Mucosa of gallbladder (tissue), 1 donor: ENCODE measurements at regions not wholly inside any gene's neighbourhood (a gene's known extent, or its start where the extent isn't known, plus 50 kb on each side); places are given as distances from the start of the nearest gene placed in this dataset.
A peak's percentile ranks its signal among the peaks of the same experiment; 100 is the strongest.

Experiments
- DNase-seq: peaks from one replicate; pipeline ENCODE4 v3.0.0-alpha.2; 2020; ENCODE audit warnings: low spot score
- donor health status: DM: no; HTN: no; CAD: no.

GRCh38 chr6:163992701-163993100 is 578.2 kb downstream of the QKI start:
- DNase-seq = no peak

GRCh38 chr6:163992056-163992455 is 577.5 kb downstream of the QKI start:
- no peak for DNase-seq

GRCh38 chr6:163991321-163991720 is 576.8 kb downstream of the QKI start:
- DNase-seq = no peak

GRCh38 chr6:163986313-163986712 is 571.8 kb downstream of the QKI start:
- DNase-seq = no peak

- no peak for DNase-seq
Observed at GRCh38 chr6:163985710-163986109, 571.2 kb downstream of the QKI start.

- DNase-seq = no peak
Observed at GRCh38 chr6:163985040-163985439, 570.5 kb downstream of the QKI start.

- no peak for DNase-seq
Observed at GRCh38 chr6:163984124-163984936, 569.8 kb downstream of the QKI start.

GRCh38 chr6:163983679-163984078 is 569.2 kb downstream of the QKI start:
- DNase-seq = peak; percentile 20

- no peak for DNase-seq
Observed at GRCh38 chr6:163974322-163974721, 559.8 kb downstream of the QKI start.

GRCh38 chr6:163971841-163972838 is 557.6 kb downstream of the QKI start:
- no peak for DNase-seq

- no peak for DNase-seq
Observed at GRCh38 chr6:163970846-163971564, 556.5 kb downstream of the QKI start.

- no peak for DNase-seq
Observed at GRCh38 chr6:163965426-163966348, 551.2 kb downstream of the QKI start.

GRCh38 chr6:163964789-163965188 is 550.3 kb downstream of the QKI start:
- no peak for DNase-seq

- DNase-seq = peak; percentile 49
Observed at GRCh38 chr6:163963205-163964120, 548.9 kb downstream of the QKI start.

- DNase-seq = no peak
Observed at GRCh38 chr6:163962627-163963117, 548.2 kb downstream of the QKI start.

- no peak for DNase-seq
Observed at GRCh38 chr6:163960128-163960527, 545.6 kb downstream of the QKI start.

GRCh38 chr6:163958646-163959045 is 544.1 kb downstream of the QKI start:
- DNase-seq = no peak

GRCh38 chr6:163956571-163957407 is 542.3 kb downstream of the QKI start:
- DNase-seq = peak; percentile 70

GRCh38 chr6:163955756-163956155 is 541.2 kb downstream of the QKI start:
- no peak for DNase-seq
